Lower leg skin (tissue), 4 donors: ENCODE measurements at regions not wholly inside any gene's neighbourhood (a gene's known extent, or its start where the extent isn't known, plus 50 kb on each side); places are given as distances from the start of the nearest gene placed in this dataset.

Experiments
- DNase-seq, 2 donors: peaks; one replicate each; pipeline ENCODE4 v3.0.0-alpha.2; 2019; ENCODE audit warnings: low spot score in 2 of 2
- H3K4me3 ChIP-seq: fragments of 200-600 bp; sonication (generic); 2 replicates; pipeline ENCODE4 v1.5.1; 2017; ENCODE audit warnings: mild to moderate bottlenecking, low read depth; ENCODE audit not compliant: poor library complexity, severe bottlenecking
- POLR2A ChIP-seq, 2 donors: fragments of 450-650 bp; IDR thresholded peaks; one replicate each; pipeline ENCODE4 v1.6.1; 2016 to 2017; ENCODE audit warnings: antibody characterized with exemption in 2 of 2, mild to moderate bottlenecking in 1 of 2, moderate library complexity in 1 of 2
- WGBS, 2 donors: methylation state at CpG; one replicate each; pipeline ENCODE4 v1.1.5; 2018; 5-methylcytosine and 5-hydroxymethylcytosine counted together
- intact Hi-C: fragments of 100-400 bp; cut with DNase I; formaldehyde crosslinking; loops from one replicate; pipeline ENCODE4 v1.15.0; 2023; ENCODE audit warnings: low total_unique reads
- TF ChIP-seq, protein P1 (sequence below), 3 donors: fragments of 450-650 bp; IDR thresholded peaks; one replicate each; pipeline ENCODE4 v1.5.1; 2016; ENCODE audit warnings: antibody characterized with exemption in 3 of 3, mild to moderate bottlenecking in 3 of 3, moderate library complexity in 2 of 3

DNA sequence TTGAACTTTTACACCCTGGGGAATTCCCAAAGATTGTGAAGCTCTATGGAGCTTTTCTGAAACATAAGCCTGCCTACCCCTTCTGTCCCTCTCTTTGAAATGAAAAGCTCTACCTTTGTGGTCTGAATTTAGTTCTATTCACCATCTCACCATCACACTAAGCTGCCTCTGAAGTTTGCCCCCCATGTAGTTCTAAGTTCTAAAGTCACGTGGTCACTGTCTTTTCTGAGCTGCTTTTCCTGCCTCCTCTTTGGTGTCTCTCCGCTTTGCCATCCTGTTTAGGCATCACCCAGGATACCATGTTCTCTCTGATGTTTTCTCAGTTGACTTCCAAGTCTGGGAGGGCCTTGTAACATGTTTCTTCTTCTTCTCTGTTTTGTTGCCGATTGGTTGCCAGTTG, 2206.6 kb downstream of the MAT2B start:
- WGBS, 2 donors: 83 to 84% methylated on average over 3 of the region's 3 CpGs
- no peak for DNase-seq
- no peak for TF ChIP-seq POLR2A (IDR thresholded peaks at IDR 0.05)
- TF ChIP-seq, protein P1, sequence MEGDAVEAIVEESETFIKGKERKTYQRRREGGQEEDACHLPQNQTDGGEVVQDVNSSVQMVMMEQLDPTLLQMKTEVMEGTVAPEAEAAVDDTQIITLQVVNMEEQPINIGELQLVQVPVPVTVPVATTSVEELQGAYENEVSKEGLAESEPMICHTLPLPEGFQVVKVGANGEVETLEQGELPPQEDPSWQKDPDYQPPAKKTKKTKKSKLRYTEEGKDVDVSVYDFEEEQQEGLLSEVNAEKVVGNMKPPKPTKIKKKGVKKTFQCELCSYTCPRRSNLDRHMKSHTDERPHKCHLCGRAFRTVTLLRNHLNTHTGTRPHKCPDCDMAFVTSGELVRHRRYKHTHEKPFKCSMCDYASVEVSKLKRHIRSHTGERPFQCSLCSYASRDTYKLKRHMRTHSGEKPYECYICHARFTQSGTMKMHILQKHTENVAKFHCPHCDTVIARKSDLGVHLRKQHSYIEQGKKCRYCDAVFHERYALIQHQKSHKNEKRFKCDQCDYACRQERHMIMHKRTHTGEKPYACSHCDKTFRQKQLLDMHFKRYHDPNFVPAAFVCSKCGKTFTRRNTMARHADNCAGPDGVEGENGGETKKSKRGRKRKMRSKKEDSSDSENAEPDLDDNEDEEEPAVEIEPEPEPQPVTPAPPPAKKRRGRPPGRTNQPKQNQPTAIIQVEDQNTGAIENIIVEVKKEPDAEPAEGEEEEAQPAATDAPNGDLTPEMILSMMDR (IDR thresholded peaks at IDR 0.05): no peak
- no peak overlapping the region for H3K4me3 ChIP-seq
- intact Hi-C loops: no loop called here

DNA sequence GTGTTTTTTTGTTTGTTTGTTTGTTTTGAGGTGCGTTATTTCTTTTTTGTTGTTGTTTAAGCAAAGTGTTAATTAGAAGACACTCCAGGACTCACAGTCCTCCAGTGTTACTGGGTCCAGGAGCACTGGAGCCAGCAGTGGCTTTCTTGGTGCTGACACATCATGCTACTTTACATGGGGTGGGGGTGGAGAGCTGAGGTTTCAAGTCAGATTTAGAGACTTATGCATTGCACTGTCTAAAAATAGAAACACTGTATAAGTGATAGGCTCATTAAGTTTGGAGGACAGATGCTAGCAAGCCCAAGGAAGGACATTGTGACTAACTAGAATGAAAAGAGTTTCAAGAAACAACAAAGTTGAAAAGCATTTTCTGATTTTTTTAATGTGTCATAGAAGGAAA, 2209.2 kb downstream of the MAT2B start:
- no peak overlapping the region for H3K4me3 ChIP-seq
- DNase-seq: no peak
- intact Hi-C loops: no loop called here
- TF ChIP-seq, protein P1 (IDR thresholded peaks at IDR 0.05): no peak
- no peak for TF ChIP-seq POLR2A (IDR thresholded peaks at IDR 0.05)
- WGBS, 2 donors: 82 to 84% methylated on average over 1 of the region's 1 CpG

DNA sequence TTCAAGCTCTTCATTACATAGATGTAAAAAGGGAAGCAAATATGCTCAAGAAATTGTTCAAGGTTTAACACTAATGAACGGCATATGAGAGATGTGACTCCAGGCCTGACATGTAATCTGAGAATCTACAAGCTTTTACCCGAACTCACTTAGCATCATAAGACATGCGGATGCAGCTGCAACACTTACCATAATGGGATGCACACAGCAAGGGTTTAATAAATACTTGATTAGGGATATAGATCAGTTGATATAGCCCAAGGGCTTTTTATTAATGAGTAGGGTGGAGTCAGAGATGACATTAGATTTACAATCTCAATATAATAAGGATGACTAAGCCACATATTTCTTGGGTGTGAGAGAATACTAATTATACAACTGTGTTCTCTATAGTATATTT, 2215.5 kb downstream of the MAT2B start:
- TF ChIP-seq, protein P1 (IDR thresholded peaks at IDR 0.05): no peak
- TF ChIP-seq POLR2A (IDR thresholded peaks at IDR 0.05): no peak
- intact Hi-C loops: no loop called here
- no peak for DNase-seq
- no peak overlapping the region for H3K4me3 ChIP-seq
- WGBS, 2 donors: 78 to 80% methylated on average over 3 of the region's 3 CpGs

DNA sequence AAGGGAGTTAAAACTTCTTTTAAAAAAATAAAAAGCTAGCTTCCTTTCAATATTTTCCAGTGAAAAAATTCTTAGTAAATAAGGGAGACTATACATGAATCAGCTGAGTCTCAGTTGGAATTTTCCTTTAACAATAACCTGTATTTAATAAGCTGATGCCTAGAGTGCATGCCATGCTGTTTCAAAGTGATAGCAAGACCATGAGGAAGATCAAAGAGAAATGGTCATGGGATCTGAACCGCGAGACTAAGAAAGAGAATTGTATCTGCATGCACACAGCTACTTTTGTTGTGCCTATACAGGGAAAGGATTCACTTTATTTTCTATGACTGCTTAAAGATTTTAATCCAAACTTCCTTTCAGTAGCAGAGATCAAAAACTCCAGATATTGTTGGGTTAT, 2217.0 kb downstream of the MAT2B start:
- no peak for TF ChIP-seq POLR2A (IDR thresholded peaks at IDR 0.05)
- TF ChIP-seq, protein P1 (IDR thresholded peaks at IDR 0.05): no peak
- intact Hi-C loops: no loop called here
- 82 to 95% methylated on average over 2 of the region's 2 CpGs for WGBS, 2 donors
- DNase-seq: no peak
- H3K4me3 ChIP-seq: no peak overlapping the region

DNA sequence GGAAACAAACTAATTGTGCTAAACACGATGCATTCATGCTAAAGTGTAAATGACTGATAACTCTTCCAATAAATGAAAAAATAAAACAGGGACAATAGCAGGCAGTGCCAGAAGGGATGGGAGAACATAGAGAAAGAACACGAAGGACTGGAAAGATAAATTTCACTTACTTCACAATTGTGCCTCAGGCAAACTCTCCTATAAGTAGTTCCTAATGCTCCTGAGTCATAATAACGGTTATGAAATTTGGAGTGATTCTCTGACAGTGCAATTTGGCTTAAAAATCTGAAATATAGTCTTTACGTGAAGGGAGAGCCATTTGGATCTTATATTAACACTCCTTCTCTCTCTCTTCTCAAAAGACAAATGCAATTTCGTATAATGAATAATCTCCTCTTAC, 2218.5 kb downstream of the MAT2B start:
- whole genome bisulfite sequencing, 2 donors: 67 to 69% methylated on average over 5 of the region's 5 CpGs
- H3K4me3 ChIP-seq: no peak overlapping the region
- intact Hi-C loops: no loop called here
- no peak for DNase-seq
- TF ChIP-seq POLR2A (IDR thresholded peaks at IDR 0.05): no peak
- TF ChIP-seq, protein P1 (IDR thresholded peaks at IDR 0.05): no peak

DNA sequence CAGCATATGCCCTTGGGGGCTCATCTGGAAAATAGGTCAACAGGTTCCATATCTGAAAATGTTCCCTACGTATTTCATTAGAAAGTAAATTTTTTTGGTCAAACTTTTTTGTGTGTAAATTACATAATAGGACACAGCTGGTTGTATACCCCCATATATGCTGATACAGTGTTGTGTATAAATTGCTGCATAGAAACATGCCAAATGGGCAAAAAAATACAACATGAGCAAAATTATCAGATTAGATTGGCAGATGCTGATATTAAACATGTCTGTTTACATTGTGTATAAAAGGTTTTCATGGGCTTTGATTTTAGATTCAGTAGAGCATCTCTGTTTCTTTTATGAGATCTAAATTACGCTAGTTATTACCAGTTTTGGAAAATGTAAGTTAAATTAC, 2223.0 kb downstream of the MAT2B start:
- H3K4me3 ChIP-seq: no peak overlapping the region
- 77 to 82% methylated on average over 2 of the region's 2 CpGs for WGBS, 2 donors
- no peak for DNase-seq
- intact Hi-C loops: no loop called here
- TF ChIP-seq, protein P1 (IDR thresholded peaks at IDR 0.05): no peak
- no peak for TF ChIP-seq POLR2A (IDR thresholded peaks at IDR 0.05)
